Panc1 (cell line): ENCODE measurements at regions not wholly inside any gene's neighbourhood (a gene's known extent, or its start where the extent isn't known, plus 50 kb on each side); places are given as distances from the start of the nearest gene placed in this dataset.

Source experiments
- ATAC-seq: fragments of 200-7000 bp; cut with Tn5 transposase; 2 replicates; pipeline ENCODE4 v1.9.1; 2020; ENCODE audit warnings: mild to moderate bottlenecking, moderate library complexity
- BruUV-seq: library from RNA; stranded (reverse); fragments of 400-500 nt; replicated peaks from 2 replicates; lab custom pipeline; 2021; lab: Mats Ljungman, UMichigan
- CTCF ChIA-PET: fragments of 300-600 bp; sonication (Branson Sonifier 250); formaldehyde crosslinking; loops from one replicate; lab custom pipeline; 2022; ENCODE audit warnings: antibody characterized with exemption; lab: Charles Lee
- POLR2A ChIA-PET: fragments of 300-600 bp; sonication (Branson Sonifier 250); formaldehyde crosslinking; loops from one replicate; lab custom pipeline; 2022; ENCODE audit warnings: antibody characterized with exemption; lab: Charles Lee
- DNase-seq: peaks from one replicate; pipeline ENCODE4 v3.0.0-alpha.2; 2010; ENCODE audit warnings: low read depth, low spot score
- H3K27ac ChIP-seq: 2 replicates; pipeline ENCODE4 v1.5.1; 2011; ENCODE audit warnings: mild to moderate bottlenecking, low read length, inconsistent platforms
- H3K27me3 ChIP-seq: fragments of 200-500 bp; sonication (Bioruptor generic); 2 replicates; pipeline ENCODE4 v1.6.0; 2014; ENCODE audit warnings: low read length, inconsistent platforms; ENCODE audit not compliant: control insufficient read depth, insufficient read depth
- H3K36me3 ChIP-seq: fragments of 200-500 bp; sonication (Bioruptor generic); 2 replicates; pipeline ENCODE4 v1.5.1; 2014; ENCODE audit warnings: inconsistent platforms, mild to moderate bottlenecking, low read length, moderate library complexity; ENCODE audit not compliant: control insufficient read depth, insufficient read depth
- H3K4me1 ChIP-seq: 2 replicates; pipeline ENCODE4 v1.5.1; 2011; ENCODE audit warnings: inconsistent platforms, mild to moderate bottlenecking, low read length, moderate library complexity; ENCODE audit not compliant: control insufficient read depth, insufficient read depth
- H3K4me3 ChIP-seq, 2 experiments: 2 replicates each; pipeline ENCODE4 v1.5.1; 2011 to 2012; ENCODE audit warnings: low read depth in 2 of 2, low read length in 2 of 2, mild to moderate bottlenecking in 2 of 2, inconsistent platforms in 1 of 2, moderate library complexity in 1 of 2
- H3K9me3 ChIP-seq: fragments of 200-500 bp; sonication (Bioruptor generic); 2 replicates; pipeline ENCODE4 v1.5.1; 2014; ENCODE audit warnings: low read depth, mild to moderate bottlenecking, inconsistent platforms, low read length, moderate library complexity; ENCODE audit not compliant: control insufficient read depth, insufficient read depth
- POLR2AphosphoS5 ChIP-seq: IDR thresholded peaks from 2 replicates; pipeline ENCODE4 v1.6.1; 2012; ENCODE audit warnings: mild to moderate bottlenecking, low read depth, low read length, moderate library complexity
- SIN3A ChIP-seq: IDR thresholded peaks from 2 replicates; pipeline ENCODE4 v1.6.1; 2012; ENCODE audit warnings: low read depth, mild to moderate bottlenecking, low read length, moderate library complexity, borderline replicate concordance; ENCODE audit not compliant: insufficient read depth
- TCF7L2 ChIP-seq: IDR thresholded peaks from 2 replicates; pipeline ENCODE4 v1.6.1; 2011; ENCODE audit warnings: mild to moderate bottlenecking, low read depth, low read length, inconsistent platforms
- in situ Hi-C: cut with HindIII; loops from 2 replicates; pipeline ENCODE4 v1.10.0; 2016; ENCODE audit warnings: low sequenced_read_pairs, low pct_unique_long_range_greater_than_20kb
- intact Hi-C: fragments of 100-400 bp; cut with micrococcal nuclease; formaldehyde crosslinking; loops from one replicate; pipeline ENCODE4 v1.10.0; 2022; ENCODE audit not compliant: unreplicated experiment
- TF ChIP-seq, protein P1 (sequence below), 2 experiments: IDR thresholded peaks; 2 replicates each; pipeline ENCODE4 v1.6.1; 2011 to 2012; ENCODE audit warnings: low read depth in 2 of 2, control low read depth in 1 of 2, low read length in 1 of 2, mild to moderate bottlenecking in 1 of 2, moderate library complexity in 1 of 2; ENCODE audit not compliant: insufficient read depth in 1 of 2
- TF ChIP-seq, protein P2 (sequence below): fragments of 450-650 bp; IDR thresholded peaks from 2 replicates; pipeline ENCODE4 v1.5.1; 2017; ENCODE audit warnings: mild to moderate bottlenecking

DNA sequence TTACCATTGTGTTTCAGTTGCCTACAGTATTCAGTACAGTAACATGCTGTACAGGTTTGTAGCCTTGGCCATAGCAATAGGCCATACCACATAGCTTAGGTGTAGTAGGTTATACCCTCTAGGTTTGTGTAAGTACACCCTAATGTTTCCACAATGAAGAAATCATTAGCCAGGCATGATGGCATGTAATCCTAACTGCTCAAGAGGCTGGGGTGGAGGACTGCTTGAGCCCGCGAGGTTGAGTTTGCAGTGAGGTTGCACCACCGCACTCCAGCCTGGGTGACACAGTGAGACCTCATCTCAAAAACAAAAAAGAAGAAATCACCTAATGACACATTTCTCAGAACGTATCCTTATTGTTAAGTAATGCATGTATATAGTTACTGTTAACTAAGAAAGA lies 63.2 kb upstream of the KTN1 start:
- POLR2A ChIA-PET = no interaction called here
- in situ Hi-C loops (no loop called here), intact Hi-C loops (no loop called here)

DNA sequence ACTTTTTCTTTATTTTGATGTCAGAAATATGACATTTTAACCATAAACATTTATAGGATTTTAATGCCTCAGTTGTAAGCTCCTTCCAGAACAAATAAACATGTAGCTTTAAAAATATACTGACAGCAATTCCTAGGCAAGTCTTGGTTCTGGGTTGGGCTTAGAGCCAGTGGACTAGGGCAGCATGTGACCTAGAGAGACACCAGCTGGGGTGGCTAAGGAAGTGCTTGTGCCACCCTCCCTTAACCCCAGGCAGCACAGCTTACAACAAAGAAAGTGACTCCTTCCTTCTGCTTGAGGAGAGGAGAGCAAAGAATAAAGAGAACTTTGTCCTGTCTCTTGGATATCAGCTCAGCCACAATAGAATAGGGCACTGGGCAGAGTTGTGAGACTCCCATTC lies 61.6 kb upstream of the KTN1 start:
- intact Hi-C loops = no loop called here
- DNase-seq (no peak), ATAC-seq (no peak)
- H3K9me3 ChIP-seq = no peaks in the 10 kb centered on the region
- H3K4me3 ChIP-seq = no peak overlapping the region
- in situ Hi-C loops = no loop called here
- peaks cover 18% of the 10 kb centered on the region for H3K4me1 ChIP-seq
- ChIA-PET CTCF (no interaction called here), POLR2A (interaction anchor here (0.5 kb wide), 1 partner anchor 544 kb away, joined by 6 read pairs; no protein-coding TSS in a partner anchor)
- no peaks in the 10 kb centered on the region for H3K36me3 ChIP-seq
- no TSS peak for BruUV-seq
- no peaks in the 10 kb centered on the region for H3K27me3 ChIP-seq
- TF ChIP-seq POLR2AphosphoS5 (no peak), SIN3A (no peak), TCF7L2 (no peak)
- TF ChIP-seq, protein P1, sequence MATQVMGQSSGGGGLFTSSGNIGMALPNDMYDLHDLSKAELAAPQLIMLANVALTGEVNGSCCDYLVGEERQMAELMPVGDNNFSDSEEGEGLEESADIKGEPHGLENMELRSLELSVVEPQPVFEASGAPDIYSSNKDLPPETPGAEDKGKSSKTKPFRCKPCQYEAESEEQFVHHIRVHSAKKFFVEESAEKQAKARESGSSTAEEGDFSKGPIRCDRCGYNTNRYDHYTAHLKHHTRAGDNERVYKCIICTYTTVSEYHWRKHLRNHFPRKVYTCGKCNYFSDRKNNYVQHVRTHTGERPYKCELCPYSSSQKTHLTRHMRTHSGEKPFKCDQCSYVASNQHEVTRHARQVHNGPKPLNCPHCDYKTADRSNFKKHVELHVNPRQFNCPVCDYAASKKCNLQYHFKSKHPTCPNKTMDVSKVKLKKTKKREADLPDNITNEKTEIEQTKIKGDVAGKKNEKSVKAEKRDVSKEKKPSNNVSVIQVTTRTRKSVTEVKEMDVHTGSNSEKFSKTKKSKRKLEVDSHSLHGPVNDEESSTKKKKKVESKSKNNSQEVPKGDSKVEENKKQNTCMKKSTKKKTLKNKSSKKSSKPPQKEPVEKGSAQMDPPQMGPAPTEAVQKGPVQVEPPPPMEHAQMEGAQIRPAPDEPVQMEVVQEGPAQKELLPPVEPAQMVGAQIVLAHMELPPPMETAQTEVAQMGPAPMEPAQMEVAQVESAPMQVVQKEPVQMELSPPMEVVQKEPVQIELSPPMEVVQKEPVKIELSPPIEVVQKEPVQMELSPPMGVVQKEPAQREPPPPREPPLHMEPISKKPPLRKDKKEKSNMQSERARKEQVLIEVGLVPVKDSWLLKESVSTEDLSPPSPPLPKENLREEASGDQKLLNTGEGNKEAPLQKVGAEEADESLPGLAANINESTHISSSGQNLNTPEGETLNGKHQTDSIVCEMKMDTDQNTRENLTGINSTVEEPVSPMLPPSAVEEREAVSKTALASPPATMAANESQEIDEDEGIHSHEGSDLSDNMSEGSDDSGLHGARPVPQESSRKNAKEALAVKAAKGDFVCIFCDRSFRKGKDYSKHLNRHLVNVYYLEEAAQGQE (IDR thresholded peaks at IDR 0.05; ENCODE audit: insufficient read depth in 1 of 2, low read depth in 2 of 2, low read length in 1 of 2) = no peak
- TF ChIP-seq, protein P2, sequence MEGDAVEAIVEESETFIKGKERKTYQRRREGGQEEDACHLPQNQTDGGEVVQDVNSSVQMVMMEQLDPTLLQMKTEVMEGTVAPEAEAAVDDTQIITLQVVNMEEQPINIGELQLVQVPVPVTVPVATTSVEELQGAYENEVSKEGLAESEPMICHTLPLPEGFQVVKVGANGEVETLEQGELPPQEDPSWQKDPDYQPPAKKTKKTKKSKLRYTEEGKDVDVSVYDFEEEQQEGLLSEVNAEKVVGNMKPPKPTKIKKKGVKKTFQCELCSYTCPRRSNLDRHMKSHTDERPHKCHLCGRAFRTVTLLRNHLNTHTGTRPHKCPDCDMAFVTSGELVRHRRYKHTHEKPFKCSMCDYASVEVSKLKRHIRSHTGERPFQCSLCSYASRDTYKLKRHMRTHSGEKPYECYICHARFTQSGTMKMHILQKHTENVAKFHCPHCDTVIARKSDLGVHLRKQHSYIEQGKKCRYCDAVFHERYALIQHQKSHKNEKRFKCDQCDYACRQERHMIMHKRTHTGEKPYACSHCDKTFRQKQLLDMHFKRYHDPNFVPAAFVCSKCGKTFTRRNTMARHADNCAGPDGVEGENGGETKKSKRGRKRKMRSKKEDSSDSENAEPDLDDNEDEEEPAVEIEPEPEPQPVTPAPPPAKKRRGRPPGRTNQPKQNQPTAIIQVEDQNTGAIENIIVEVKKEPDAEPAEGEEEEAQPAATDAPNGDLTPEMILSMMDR = no peak
- H3K27ac ChIP-seq = peak overlapping the region; percentile 46

More for the DNA sequence above, 63.2 kb upstream of the KTN1 start:
- no TSS peak for BruUV-seq
- H3K27me3 ChIP-seq = no peaks in the 10 kb centered on the region
- ATAC-seq (no peak), DNase-seq (no peak)
- H3K4me1 ChIP-seq = peaks cover 18% of the 10 kb centered on the region
- no peaks in the 10 kb centered on the region for H3K36me3 ChIP-seq
- CTCF ChIA-PET = no interaction called here
- TF ChIP-seq POLR2AphosphoS5 (no peak), SIN3A (no peak), TCF7L2 (no peak)
- TF ChIP-seq, protein P1 (IDR thresholded peaks at IDR 0.05; ENCODE audit: insufficient read depth in 1 of 2, low read depth in 2 of 2, low read length in 1 of 2) = no peak
- TF ChIP-seq, protein P2 = no peak
- H3K27ac ChIP-seq = peak overlapping the region; percentile 88
- H3K9me3 ChIP-seq = no peaks in the 10 kb centered on the region
- no peak overlapping the region for H3K4me3 ChIP-seq
